HepG2 (cell line): ENCODE measurements at regions not wholly inside any gene's neighbourhood (a gene's known extent, or its start where the extent isn't known, plus 50 kb on each side); places are given as distances from the start of the nearest gene placed in this dataset.

Source experiments
- ATAC-seq: fragments of 200-7000 bp; cut with Tn5 transposase; 3 replicates; pipeline ENCODE4 v1.9.1; 2020; ENCODE audit warnings: mild to moderate bottlenecking, moderate library complexity
- BruUV-seq: library from RNA; stranded (reverse); fragments of 400-500 nt; replicated peaks from 2 replicates; lab custom pipeline; 2021; lab: Mats Ljungman, UMichigan
- CTCF ChIA-PET: fragments of 300-600 bp; formaldehyde crosslinking; extraction: SDS; loops from one replicate; lab custom pipeline; 2021; ENCODE audit warnings: low total read pairs, inconsistent platforms, low intra/inter-chr PET ratio; lab: Yijun Ruan, JAX
- POLR2A ChIA-PET: fragments of 350-600 bp; sonication (Branson Sonifier 250); formaldehyde crosslinking; loops from one replicate; lab custom pipeline; 2020; ENCODE audit warnings: antibody characterized with exemption, inconsistent platforms; lab: Yijun Ruan, JAX
- DNase-seq: peaks from one replicate; pipeline ENCODE4 v3.0.0-alpha.2; 2015; ENCODE audit warnings: low spot score
- FAIRE-seq: peaks from 3 replicates; lab custom pipeline; 2011; peaks lifted over from hg19 to GRCh38; lab: Jason Lieb, UNC
- H2AFZ ChIP-seq: one replicate; pipeline ENCODE4 v1.6.1; 2011; ENCODE audit warnings: low read length, inconsistent platforms
- H3K27ac ChIP-seq: fragments of 300-600 bp; 3 replicates; pipeline ENCODE4 v1.8.0; 2011; ENCODE audit warnings: mixed run types, mild to moderate bottlenecking, mixed read lengths, low read length, inconsistent platforms; ENCODE audit not compliant: insufficient read depth; ENCODE audit errors: extremely low read length
- H3K27me3 ChIP-seq, 2 experiments: fragments of 200-600 bp in 1 of 2; 2 replicates in 1 of 2; 3 replicates in 1 of 2; pipeline versions ENCODE4 v1.6.0 to v1.8.0; 2011; ENCODE audit warnings: low read length in 2 of 2, mild to moderate bottlenecking in 2 of 2, moderate library complexity in 2 of 2, inconsistent platforms in 1 of 2; ENCODE audit not compliant: insufficient read depth in 2 of 2, control insufficient read depth in 1 of 2
- H3K36me3 ChIP-seq, 2 experiments: fragments of 200-600 bp in 1 of 2; replicated peaks in 1 of 2; 2 replicates in 1 of 2; 3 replicates in 1 of 2; pipeline versions ENCODE4 v1.5.1 to v1.8.0; 2011; ENCODE audit warnings: low read length in 2 of 2, inconsistent platforms in 1 of 2; ENCODE audit not compliant: insufficient read depth in 2 of 2, control insufficient read depth in 1 of 2
- H3K4me1 ChIP-seq: 2 replicates; pipeline ENCODE4 v1.5.1; 2012; ENCODE audit warnings: low read length, inconsistent platforms; ENCODE audit not compliant: insufficient read depth
- H3K4me2 ChIP-seq: 2 replicates; pipeline ENCODE4 v1.6.0; 2011; ENCODE audit warnings: low read depth, low read length, inconsistent platforms
- H3K4me3 ChIP-seq, 3 experiments: fragments of 200-600 bp in 1 of 3; sonication (generic), shearing (Covaris generic) in 1 of 3; replicated peaks in 1 of 3; 2 replicates each; pipeline ENCODE4 v1.5.1; 2011 to 2016; ENCODE audit warnings: low read length in 3 of 3, inconsistent platforms in 2 of 3, low read depth in 2 of 3, mild to moderate bottlenecking in 2 of 3, control low read depth in 1 of 3, mixed read lengths in 1 of 3; ENCODE audit not compliant: insufficient read depth in 1 of 3
- H3K79me2 ChIP-seq: one replicate; pipeline ENCODE4 v1.6.1; 2011; ENCODE audit warnings: low read length, inconsistent platforms; ENCODE audit not compliant: insufficient read depth
- H3K9ac ChIP-seq: 2 replicates; pipeline ENCODE4 v1.6.0; 2011; ENCODE audit warnings: mild to moderate bottlenecking, low read depth, low read length, inconsistent platforms; ENCODE audit not compliant: insufficient read depth
- H3K9me3 ChIP-seq: 2 replicates; pipeline ENCODE4 v1.5.1; 2012; ENCODE audit warnings: mild to moderate bottlenecking, low read length
- H4K20me1 ChIP-seq: 2 replicates; pipeline ENCODE4 v1.6.0; 2011; ENCODE audit warnings: inconsistent platforms, mild to moderate bottlenecking, low read length, moderate library complexity; ENCODE audit not compliant: insufficient read depth
- CAMTA2 ChIP-seq: sonication (generic); formaldehyde crosslinking; IDR thresholded peaks from 2 replicates; pipeline ENCODE4 v1.4.0; 2020; ENCODE audit warnings: mild to moderate bottlenecking, missing genetic modification reagents, borderline replicate concordance
- CBX5 ChIP-seq: sonication (generic); formaldehyde crosslinking; IDR thresholded peaks from 2 replicates; pipeline ENCODE4 v1.4.0; 2020; ENCODE audit warnings: missing genetic modification reagents, borderline replicate concordance
- ETV5 ChIP-seq: IDR thresholded peaks from 2 replicates; pipeline ENCODE4 v1.6.1; 2018; ENCODE audit warnings: missing biosample characterization, missing genetic modification reagents, inconsistent platforms, borderline replicate concordance
- FOXA3 ChIP-seq: IDR thresholded peaks from 2 replicates; pipeline ENCODE4 v1.6.1; 2016; ENCODE audit warnings: missing genetic modification reagents, missing compliant biosample characterization
- GABPA ChIP-seq, 2 experiments: IDR thresholded peaks; 2 replicates each; pipeline ENCODE4 v1.6.1; 2011 to 2016; ENCODE audit warnings: low read depth in 2 of 2, low read length in 1 of 2, missing biosample characterization in 1 of 2, missing genetic modification characterization in 1 of 2
- HMGA1 ChIP-seq: sonication (generic); formaldehyde crosslinking; conservative IDR thresholded peaks from 2 replicates; pipeline ENCODE4 v1.4.0; 2020; ENCODE audit warnings: missing genetic modification reagents
- MEIS2 ChIP-seq: sonication (generic); formaldehyde crosslinking; IDR thresholded peaks from 2 replicates; pipeline ENCODE4 v1.9.0; 2021; ENCODE audit warnings: mild to moderate bottlenecking, missing genetic modification reagents
- MTF1 ChIP-seq: sonication (generic); formaldehyde crosslinking; IDR thresholded peaks from 2 replicates; pipeline ENCODE4 v1.5.0; 2020; ENCODE audit warnings: missing genetic modification reagents
- NFIB ChIP-seq: sonication (generic); formaldehyde crosslinking; IDR thresholded peaks from 2 replicates; pipeline ENCODE4 v1.9.0; 2021; ENCODE audit warnings: missing genetic modification reagents, mild to moderate bottlenecking, borderline replicate concordance
- PRPF4 ChIP-seq: fragments of 200-400 bp; formaldehyde crosslinking; IDR thresholded peaks from 2 replicates; pipeline ENCODE4 v1.6.1; 2016; ENCODE audit warnings: low read length, low read depth; ENCODE audit not compliant: poor library complexity, severe bottlenecking
- RFXANK ChIP-seq: IDR thresholded peaks from 2 replicates; pipeline ENCODE4 v1.6.1; 2016
- SPEN ChIP-seq: sonication (generic); formaldehyde crosslinking; IDR thresholded peaks from 2 replicates; pipeline ENCODE4 v1.5.1; 2020; ENCODE audit warnings: low read depth, mild to moderate bottlenecking, missing genetic modification reagents
- TBP ChIP-seq: sonication (generic); formaldehyde crosslinking; IDR thresholded peaks from 2 replicates; pipeline ENCODE4 v1.5.0; 2020; ENCODE audit warnings: missing genetic modification reagents
- TP53 ChIP-seq: sonication (generic); formaldehyde crosslinking; conservative IDR thresholded peaks from 2 replicates; pipeline ENCODE4 v1.4.0; 2020; ENCODE audit warnings: missing genetic modification reagents
- ZNF124 ChIP-seq: sonication (generic); formaldehyde crosslinking; IDR thresholded peaks from 2 replicates; pipeline ENCODE4 v1.4.0; 2020; ENCODE audit warnings: missing genetic modification reagents
- ZNF33A ChIP-seq: sonication (generic); formaldehyde crosslinking; IDR thresholded peaks from 2 replicates; pipeline ENCODE4 v1.5.1; 2020; ENCODE audit warnings: missing genetic modification reagents, mild to moderate bottlenecking, moderate library complexity, borderline replicate concordance
- ZNF547 ChIP-seq: sonication (generic); formaldehyde crosslinking; IDR thresholded peaks from 2 replicates; pipeline ENCODE4 v1.5.1; 2020; ENCODE audit warnings: mild to moderate bottlenecking, missing genetic modification reagents
- WGBS: methylation state at CpG from one replicate; pipeline ENCODE4 v1.1.6; 2017; ENCODE audit warnings: low lambda C conversion rate; 5-methylcytosine and 5-hydroxymethylcytosine counted together
- in situ Hi-C: cut with HindIII; loops from 2 replicates; pipeline ENCODE4 v1.10.0; 2017; ENCODE audit warnings: low pct_unique_long_range_greater_than_20kb; ENCODE audit not compliant: extremely low pct_ligation_motif_present
- intact Hi-C: fragments of 100-400 bp; cut with micrococcal nuclease; formaldehyde crosslinking; loops from one replicate; pipeline ENCODE4 v1.10.0; 2022; ENCODE audit not compliant: unreplicated experiment
- TF ChIP-seq, protein P1 (sequence below): IDR thresholded peaks from 2 replicates; pipeline ENCODE4 v1.6.1; 2016; ENCODE audit warnings: mild to moderate bottlenecking, missing biosample characterization, missing genetic modification reagents
- TF ChIP-seq, protein P2 (sequence below): sonication (generic); formaldehyde crosslinking; IDR thresholded peaks from 2 replicates; pipeline ENCODE4 v1.5.0; 2020; ENCODE audit warnings: missing genetic modification reagents, mild to moderate bottlenecking, borderline replicate concordance

DNA sequence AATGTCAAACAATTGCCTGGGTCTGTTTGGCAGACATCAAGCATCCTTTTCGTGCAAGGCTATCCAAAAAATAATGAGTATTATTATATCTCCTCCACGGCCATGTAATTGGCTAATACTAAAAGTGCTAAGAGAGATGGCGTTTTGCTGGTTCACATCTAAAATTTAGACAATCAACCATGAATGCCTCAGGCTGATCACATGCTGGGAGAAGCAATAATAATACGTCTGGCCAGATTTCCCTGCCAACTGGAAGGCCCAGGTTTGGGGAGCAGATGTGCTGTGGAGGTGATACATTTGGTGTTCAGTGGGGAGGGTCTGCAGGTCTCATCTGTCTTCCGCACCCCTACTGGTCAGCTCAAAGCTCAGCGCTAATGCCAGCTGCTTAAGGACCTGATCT lies 60.3 kb upstream of the CREB1 start:
- BruUV-seq: no TSS peak
- H3K4me3 ChIP-seq: no peak overlapping the region
- no peak for DNase-seq
- H3K9ac ChIP-seq: no peak overlapping the region
- no peak overlapping the region for H3K27ac ChIP-seq
- no peaks in the 10 kb centered on the region for H3K79me2 ChIP-seq
- H3K27me3 ChIP-seq: no peaks in the 10 kb centered on the region
- H3K4me1 ChIP-seq: peaks cover 11% of the 10 kb centered on the region
- in situ Hi-C loops (no loop called here), intact Hi-C loops (no loop called here)
- 24% methylated on average over 5 of the region's 6 CpGs for WGBS
- POLR2A ChIA-PET: no interaction called here
- H3K36me3 ChIP-seq: no peaks in the 10 kb centered on the region
- H3K4me2 ChIP-seq: no peak overlapping the region
- ATAC-seq: no peak
- H4K20me1 ChIP-seq: no peaks in the 10 kb centered on the region
- no peak for FAIRE-seq
- TF ChIP-seq ETV5 (CRISPR knock-in tag): no peak
- TF ChIP-seq ZNF33A (CRISPR knock-in tag): no peak
- no peak for TF ChIP-seq MTF1 (CRISPR knock-in tag)
- TF ChIP-seq PRPF4: no peak
- no peak for TF ChIP-seq SPEN (CRISPR knock-in tag)
- TF ChIP-seq ZNF547 (CRISPR knock-in tag): no peak
- no peak for TF ChIP-seq CAMTA2 (CRISPR knock-in tag)
- TF ChIP-seq MEIS2 (CRISPR knock-in tag): no peak
- TF ChIP-seq CBX5: no peak
- TF ChIP-seq, protein P1, sequence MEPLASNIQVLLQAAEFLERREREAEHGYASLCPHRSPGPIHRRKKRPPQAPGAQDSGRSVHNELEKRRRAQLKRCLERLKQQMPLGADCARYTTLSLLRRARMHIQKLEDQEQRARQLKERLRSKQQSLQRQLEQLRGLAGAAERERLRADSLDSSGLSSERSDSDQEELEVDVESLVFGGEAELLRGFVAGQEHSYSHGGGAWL (CRISPR knock-in tag): no peak
- TF ChIP-seq, protein P2, sequence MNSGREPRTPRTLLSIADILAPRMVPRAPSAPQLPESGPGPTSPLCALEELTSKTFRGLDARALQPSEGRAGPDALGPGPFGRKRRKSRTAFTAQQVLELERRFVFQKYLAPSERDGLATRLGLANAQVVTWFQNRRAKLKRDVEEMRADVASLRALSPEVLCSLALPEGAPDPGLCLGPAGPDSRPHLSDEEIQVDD: no peak
- TF ChIP-seq NFIB: no peak
- no peak for TF ChIP-seq ZNF124
- no peak for TF ChIP-seq GABPA (IDR thresholded peaks at IDR 0.05; ENCODE audit: low read depth, low read length)
- no peak for TF ChIP-seq GABPA (CRISPR knock-in tag; IDR thresholded peaks at IDR 0.05; ENCODE audit: low read depth)
- no peak for TF ChIP-seq HMGA1 (CRISPR knock-in tag)
- TF ChIP-seq FOXA3 (CRISPR knock-in tag): no peak
- TF ChIP-seq RFXANK (CRISPR knock-in tag): no peak
- no peak for TF ChIP-seq TP53 (CRISPR knock-in tag)
- no peak for TF ChIP-seq TBP (CRISPR knock-in tag)
- CTCF ChIA-PET: no interaction called here
- H3K9me3 ChIP-seq: no peaks in the 10 kb centered on the region
- no peak overlapping the region for H2AFZ ChIP-seq
